Astrocyte of the hippocampus (primary cell): ENCODE measurements at regions not wholly inside any gene's neighbourhood (a gene's known extent, or its start where the extent isn't known, plus 50 kb on each side); places are given as distances from the start of the nearest gene placed in this dataset.
A peak's percentile ranks its signal among the peaks of the same experiment; 100 is the strongest.

Experiments used
- DNase-seq: peaks from one replicate; pipeline ENCODE4 v3.0.0; 2011; ENCODE audit warnings: low read depth, low spot score

- no peak for DNase-seq
Observed at GRCh38 chr2:6589150-6589549, 276.6 kb downstream of the CMPK2 start.

DNA sequence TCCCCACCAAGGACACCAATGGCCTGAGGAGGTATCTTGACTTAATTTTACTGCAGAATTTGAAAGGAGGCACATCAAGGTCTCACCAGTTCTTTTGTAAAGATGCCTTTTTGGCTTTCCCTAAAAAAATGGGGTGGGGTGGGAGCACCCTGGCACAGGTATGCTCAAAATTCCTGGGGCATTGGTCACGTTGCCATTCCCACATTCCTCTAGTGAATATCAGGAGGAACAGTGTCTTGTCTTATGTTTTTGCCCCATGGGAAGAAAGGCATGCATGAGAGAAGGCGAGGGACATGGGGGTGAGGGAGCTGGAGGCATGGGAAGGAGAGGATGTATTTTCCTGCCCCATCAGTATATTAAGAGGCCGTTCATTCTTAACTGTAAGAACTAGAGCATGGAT is 275.3 kb downstream of the CMPK2 start:
- no peak for DNase-seq

- DNase-seq, result no peak
Observed at GRCh38 chr2:6602471-6602870, 263.2 kb downstream of the CMPK2 start.

DNA sequence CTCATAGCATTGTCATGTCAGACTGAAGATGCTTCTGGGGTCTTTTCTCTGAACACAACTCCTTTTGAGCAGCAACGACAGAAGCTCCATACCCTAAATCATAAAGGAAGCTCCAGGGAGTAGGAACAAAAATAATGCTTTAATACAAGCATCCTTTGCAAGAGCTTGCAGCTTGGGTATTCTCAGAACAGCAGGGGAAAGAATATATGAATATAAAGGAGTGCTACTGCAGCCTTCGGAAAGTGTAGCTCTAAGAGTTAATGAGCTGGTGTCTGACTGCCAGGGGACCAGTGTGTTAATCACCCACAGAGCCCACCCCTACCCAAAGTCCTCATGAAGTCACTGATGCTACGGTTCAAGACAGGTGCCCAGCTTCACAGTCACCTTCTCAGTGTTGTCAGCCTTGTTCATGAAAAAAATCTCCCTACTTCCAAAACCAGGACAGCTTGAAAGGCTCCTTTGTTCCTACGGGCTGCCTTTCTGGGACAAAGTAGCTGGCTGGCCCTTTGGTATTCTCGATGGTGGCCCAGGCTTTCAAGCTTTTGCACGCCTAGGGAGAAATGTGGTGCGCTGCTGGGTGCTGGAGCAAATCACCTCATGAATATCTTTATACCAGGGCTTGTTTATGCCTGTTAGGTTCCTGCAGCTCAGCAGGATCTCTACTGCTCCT is 259.7 kb downstream of the CMPK2 start:
- no peak for DNase-seq

- no peak for DNase-seq
Observed at GRCh38 chr2:6617794-6618193, 247.9 kb downstream of the CMPK2 start.

- no peak for DNase-seq
Observed at GRCh38 chr2:6618201-6618600, 247.5 kb downstream of the CMPK2 start.

DNA sequence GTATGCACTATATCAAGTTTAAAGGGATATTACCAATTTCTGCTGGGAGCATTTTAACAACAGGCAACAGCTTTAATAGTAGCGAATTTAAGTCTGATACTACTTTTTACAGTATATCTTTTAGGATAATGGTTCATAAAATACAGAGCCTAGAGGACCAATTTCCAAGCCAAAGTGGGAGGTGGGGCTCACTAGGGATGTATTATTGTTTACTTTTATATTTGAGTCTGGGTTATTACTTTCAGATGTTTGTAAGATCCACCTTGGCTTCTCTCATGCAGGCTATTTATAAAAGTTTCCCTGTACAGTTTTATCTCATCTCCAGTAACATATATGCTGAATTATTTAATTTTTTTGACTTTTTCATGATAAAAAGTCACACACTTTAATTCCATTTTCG is 242.0 kb downstream of the CMPK2 start:
- no peak for DNase-seq

DNA sequence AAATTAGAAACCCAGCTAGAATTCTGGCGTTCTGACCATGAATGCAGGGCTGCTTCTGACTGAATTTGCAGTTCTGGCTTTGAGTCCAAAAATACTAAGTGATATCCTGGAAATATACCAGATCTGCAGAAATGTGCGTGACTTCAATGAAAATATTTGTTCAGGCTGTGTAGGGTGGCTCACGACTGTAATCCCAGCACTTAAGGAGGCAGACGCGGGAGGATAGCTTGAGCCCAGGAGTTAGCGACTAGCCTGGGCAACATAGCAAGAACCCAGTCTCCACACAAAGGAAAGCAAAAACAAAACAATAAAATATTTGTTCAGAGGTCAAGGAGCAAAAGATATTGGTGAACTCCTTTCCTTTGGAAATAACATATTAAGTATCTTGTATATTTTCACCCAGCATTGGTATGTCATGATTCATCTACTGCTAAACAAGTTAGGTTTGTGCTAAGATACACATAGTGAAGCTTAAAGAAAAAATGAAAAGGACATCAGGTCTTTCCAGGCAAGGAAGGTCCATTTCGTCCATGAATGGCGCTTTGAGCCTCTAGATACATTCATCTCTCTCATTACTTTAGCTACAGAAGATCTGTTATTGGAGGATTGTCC is 239.2 kb downstream of the CMPK2 start:
- peak; percentile 7 for DNase-seq

DNA sequence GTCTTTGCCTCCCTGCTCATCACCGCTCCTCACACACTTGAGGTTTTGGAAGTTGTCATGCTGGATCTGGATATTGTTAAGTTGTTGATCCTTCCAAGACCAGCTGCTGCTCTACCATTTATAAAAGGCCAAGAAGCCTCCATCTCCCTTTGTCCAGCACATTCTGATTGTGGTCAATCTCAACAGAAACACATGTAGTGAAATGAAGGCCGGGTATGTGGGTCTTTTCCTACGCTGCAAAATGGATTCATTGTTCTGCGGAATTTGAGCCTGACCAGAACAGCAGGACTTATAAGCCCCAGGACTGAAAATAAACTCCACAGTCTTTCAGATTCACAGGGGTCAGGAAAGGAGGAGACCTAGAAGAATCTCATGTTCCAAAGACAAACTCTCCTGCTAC is 238.4 kb downstream of the CMPK2 start:
- DNase-seq, result peak; percentile 5

DNA sequence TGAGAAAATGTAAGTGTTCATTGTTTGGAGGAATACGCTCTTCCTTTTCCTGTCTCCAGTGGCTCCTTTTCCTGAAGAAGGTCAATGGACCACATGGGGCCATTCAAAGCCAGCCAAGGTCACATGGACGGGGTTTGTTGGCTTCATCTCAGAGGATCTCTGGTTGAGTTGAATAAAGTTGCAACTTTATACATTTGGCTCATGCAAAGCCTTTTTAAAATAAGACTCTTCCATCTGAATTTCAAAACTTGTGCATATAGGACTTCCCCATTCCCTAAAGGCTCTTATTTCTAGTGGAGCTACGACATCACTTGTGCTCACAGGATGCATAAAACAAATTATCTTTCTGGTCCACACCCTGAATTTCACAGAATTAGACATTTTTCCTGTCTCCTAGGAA is 235.5 kb downstream of the CMPK2 start:
- DNase-seq, result no peak

DNA sequence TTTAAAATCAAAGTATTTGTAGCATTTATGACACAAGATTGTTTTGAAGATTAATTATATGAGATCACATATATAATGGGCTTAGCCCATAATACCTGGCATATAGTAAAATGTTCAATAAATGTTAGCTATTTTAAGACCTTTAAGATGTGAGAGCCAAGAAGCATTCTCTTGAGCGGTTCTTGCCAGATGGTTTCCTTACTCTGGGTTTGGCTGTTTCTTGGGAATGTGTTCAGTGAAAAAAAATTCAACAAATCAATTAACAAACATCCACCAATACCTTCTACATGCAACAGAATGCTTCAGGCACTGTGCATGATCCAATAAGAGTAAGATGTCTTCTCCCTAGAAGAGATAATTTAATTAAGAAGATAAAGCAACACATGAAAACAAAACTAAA is 230.4 kb downstream of the CMPK2 start:
- DNase-seq, result no peak

- DNase-seq, result no peak
Observed at GRCh38 chr2:6637330-6637729, 228.4 kb downstream of the CMPK2 start.

DNA sequence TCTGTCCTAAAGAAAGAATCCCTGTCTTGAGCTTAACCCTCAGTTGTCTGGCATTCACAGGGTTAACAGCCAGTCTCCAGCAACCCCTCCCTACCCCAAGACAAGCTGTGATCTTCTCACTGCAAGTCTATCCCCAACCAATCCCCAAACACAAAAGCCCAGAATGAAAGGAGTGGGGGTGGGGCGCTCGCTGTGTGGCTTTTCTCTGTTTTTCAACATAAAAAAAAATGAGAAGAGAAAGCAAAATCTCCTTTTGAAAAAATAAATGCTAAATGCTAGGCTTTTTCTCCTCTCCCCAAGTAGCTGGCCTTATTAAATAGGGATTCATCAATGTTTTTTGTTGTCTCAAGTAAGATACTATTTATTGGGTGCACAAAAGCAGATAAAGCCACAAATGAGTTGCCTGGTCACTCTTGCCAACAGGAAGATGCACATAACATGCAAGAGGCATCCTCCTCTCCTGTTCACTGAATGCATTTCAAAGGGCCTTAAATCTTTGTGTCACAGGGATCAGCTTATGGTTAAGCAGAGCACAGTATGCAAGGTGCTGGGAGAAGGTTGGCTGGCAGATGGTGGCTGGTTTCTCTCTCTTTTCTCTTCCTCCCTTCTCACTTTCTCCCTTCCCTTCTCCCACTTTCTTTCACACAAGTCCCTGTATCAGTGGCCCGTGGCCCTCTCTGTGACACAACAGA is 225.6 kb downstream of the CMPK2 start:
- no peak for DNase-seq

DNA sequence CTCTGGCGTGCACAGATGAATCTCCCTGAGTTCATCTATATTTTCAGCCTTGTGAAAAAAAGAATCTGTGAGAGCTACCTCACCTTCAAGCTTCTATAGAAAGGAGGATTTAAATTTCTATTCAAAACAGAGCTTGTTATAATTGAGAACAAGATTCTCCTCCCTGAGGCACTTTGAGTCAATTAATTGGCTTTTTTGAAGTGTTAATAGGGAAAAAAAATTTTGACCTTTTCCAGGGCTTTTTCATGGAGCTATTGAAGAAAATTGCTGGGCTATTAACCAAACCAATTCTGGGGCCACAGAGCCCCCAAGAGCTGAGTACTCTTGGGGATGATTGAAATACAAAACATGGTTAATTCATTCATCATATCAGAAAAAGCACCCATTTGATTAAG is 225.1 kb downstream of the CMPK2 start:
- DNase-seq, result no peak

- DNase-seq, result no peak
Observed at GRCh38 chr2:6641956-6642355, 223.8 kb downstream of the CMPK2 start.

- DNase-seq, result no peak
Observed at GRCh38 chr2:6644261-6644660, 221.4 kb downstream of the CMPK2 start.

DNA sequence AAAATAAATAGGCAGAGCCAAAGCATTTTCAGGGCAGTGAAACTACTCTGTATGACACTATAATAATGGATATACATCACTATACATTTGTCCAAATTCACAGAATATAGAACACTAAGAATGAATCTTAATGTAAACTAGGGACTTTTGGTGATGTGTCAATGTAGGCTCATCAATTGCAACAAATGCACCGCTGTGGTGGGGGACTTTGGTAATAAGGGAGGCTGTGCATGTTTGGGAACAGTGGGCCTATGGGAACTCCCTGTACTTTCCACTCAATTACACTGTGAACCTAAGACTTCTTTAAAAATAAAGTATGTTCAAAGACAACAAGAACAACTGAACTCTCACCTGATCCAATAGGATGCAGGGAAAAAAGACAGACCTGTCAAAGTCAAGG is 220.7 kb downstream of the CMPK2 start:
- no peak for DNase-seq

- no peak for DNase-seq
Observed at GRCh38 chr2:6645672-6646071, 220.0 kb downstream of the CMPK2 start.

DNA sequence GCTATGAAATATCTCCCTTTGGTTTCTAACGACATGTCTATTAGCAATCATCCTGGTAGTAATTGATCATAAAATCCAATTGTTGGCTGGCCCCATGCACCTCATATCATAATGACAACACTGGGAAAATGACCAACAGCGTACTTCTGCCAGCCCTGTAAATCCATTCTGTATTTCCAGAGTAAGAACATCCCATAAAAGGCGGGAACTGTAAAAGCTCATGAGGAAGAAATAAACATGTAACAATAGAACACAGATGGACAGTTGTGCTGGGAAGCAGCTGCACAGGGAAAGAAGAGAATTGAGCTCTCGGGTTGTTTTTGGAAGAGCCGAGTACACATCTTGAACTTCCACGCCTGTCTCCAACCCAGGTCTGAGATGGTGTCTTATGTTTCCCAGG is 218.7 kb downstream of the CMPK2 start:
- DNase-seq, result no peak

DNA sequence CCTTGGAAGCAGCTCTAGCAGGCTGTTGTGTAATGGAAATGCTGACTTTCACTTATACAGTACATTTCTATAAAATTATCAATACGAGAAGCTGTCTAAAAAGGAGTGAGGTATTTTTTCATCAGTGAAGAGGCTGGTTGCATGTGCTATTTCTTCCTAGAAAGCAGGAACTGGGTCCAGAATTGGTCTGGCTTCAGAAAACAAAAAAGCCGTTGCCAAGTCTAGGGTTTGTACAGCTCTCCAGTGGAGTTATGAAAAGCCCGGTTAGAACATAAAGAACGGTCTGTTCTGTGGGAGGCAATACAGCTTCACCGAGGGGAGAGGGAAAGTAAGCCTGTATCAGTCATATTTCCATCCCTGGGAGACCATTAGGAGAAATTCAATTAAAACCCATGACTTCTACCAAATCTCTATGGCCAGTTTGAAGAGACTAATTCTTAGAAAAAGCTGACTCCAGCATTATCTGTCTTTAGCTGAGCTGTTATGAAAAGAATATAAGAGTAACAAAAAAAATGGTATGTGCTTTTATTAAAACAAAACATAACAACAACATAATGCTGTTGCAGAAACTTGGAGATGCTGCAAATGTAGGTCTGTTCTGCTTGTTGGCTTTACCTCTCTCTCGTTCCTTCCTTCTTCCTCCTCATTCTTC is 217.0 kb downstream of the CMPK2 start:
- DNase-seq, result peak; percentile 45

GRCh38 chr2:6650311-6650710 is 215.4 kb downstream of the CMPK2 start:
- no peak for DNase-seq

- DNase-seq, result no peak
Observed at GRCh38 chr2:6652251-6652650, 213.5 kb downstream of the CMPK2 start.

DNA sequence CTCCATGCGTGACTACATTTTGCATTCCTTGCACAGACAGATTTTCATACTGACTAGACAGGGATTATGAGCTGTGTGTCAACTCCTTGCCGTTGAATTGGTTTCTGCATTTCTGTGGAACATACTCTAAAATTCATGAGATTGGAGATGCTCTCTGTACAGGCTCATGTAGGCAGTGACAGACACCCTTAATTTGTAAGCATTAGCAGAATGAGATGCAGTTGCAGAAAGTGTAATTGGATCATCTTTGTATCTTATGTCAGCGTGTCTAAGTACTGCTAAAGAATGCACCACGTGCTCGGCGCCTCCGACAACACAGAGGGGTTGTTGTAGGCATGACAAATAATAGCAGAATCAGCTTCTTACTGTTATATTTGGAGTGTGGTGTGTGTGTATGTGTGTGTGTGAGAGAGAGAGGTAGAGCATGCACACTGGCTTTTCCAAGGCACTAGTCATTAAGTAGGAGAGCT is 212.4 kb downstream of the CMPK2 start:
- no peak for DNase-seq
